SK-N-SH (cell line): ENCODE measurements at regions not wholly inside any gene's neighbourhood (a gene's known extent, or its start where the extent isn't known, plus 50 kb on each side); places are given as distances from the start of the nearest gene placed in this dataset.
"Not testable (repeated sequence)": the region's sequence is repeated elsewhere in the genome, so short reads cannot be mapped to it uniquely, and the experiment has no call there.

ENCODE experiments used
- CTCF ChIA-PET: fragments of 300-600, 350-600 bp; formaldehyde crosslinking; extraction: SDS; loops from one replicate; lab custom pipeline; 2021; lab: Yijun Ruan, JAX
- POLR2A ChIA-PET: fragments of 350-600 bp; sonication (Branson Sonifier 250); formaldehyde crosslinking; extraction: SDS; loops from one replicate; lab custom pipeline; 2020; ENCODE audit warnings: antibody characterized with exemption, inconsistent platforms; lab: Yijun Ruan, JAX
- DNase-seq: peaks from one replicate; pipeline ENCODE4 v3.0.0; 2012
- H2AFZ ChIP-seq: fragments of 200-600 bp; sonication (generic); 2 replicates; pipeline ENCODE4 v1.8.1; 2016; ENCODE audit warnings: antibody characterized with exemption, mild to moderate bottlenecking, low read depth
- H3F3A ChIP-seq: fragments of 200-600 bp; sonication (generic); replicated peaks from 2 replicates; pipeline ENCODE3; 2016; ENCODE audit warnings: antibody characterized with exemption, mild to moderate bottlenecking; ENCODE audit not compliant: insufficient read depth
- H3K27ac ChIP-seq, 2 experiments: fragments of 200-500 bp in 1 of 2; fragments of 200-600 bp in 1 of 2; sonication (Bioruptor generic) in 1 of 2; sonication (generic), shearing (Covaris generic) in 1 of 2; 2 replicates each; pipeline versions ENCODE4 v1.5.1 to v1.6.1; 2014 to 2016; ENCODE audit warnings: low read depth in 2 of 2, inconsistent platforms in 1 of 2, low read length in 1 of 2, mild to moderate bottlenecking in 1 of 2, mixed read lengths in 1 of 2
- H3K27me3 ChIP-seq: fragments of 200-600 bp; sonication (generic), shearing (Covaris generic); 2 replicates; pipeline ENCODE4 v1.6.1; 2016; ENCODE audit warnings: mixed run types; ENCODE audit not compliant: insufficient read depth
- H3K36me3 ChIP-seq, 2 experiments: fragments of 200-500 bp in 1 of 2; fragments of 200-600 bp in 1 of 2; sonication (Bioruptor generic) in 1 of 2; sonication (generic) in 1 of 2; replicated peaks in 1 of 2; 2 replicates each; pipeline versions ENCODE3 to v1.5.1; 2014 to 2016; ENCODE audit warnings: low read length in 1 of 2, mild to moderate bottlenecking in 1 of 2; ENCODE audit not compliant: insufficient read depth in 2 of 2, control insufficient read depth in 1 of 2
- H3K4me1 ChIP-seq, 2 experiments: fragments of 200-500 bp in 1 of 2; fragments of 200-600 bp in 1 of 2; sonication (Bioruptor generic) in 1 of 2; sonication (generic), shearing (Covaris generic) in 1 of 2; 2 replicates each; pipeline versions ENCODE4 v1.5.1 to v1.6.1; 2014 to 2016; ENCODE audit warnings: low read depth in 1 of 2, low read length in 1 of 2, mixed run types in 1 of 2; ENCODE audit not compliant: insufficient read depth in 2 of 2, control insufficient read depth in 1 of 2
- H3K4me2 ChIP-seq: fragments of 200-600 bp; sonication (generic), shearing (Covaris generic); 2 replicates; pipeline ENCODE4 v1.6.1; 2017; ENCODE audit warnings: mixed run types
- H3K4me3 ChIP-seq, 2 experiments: fragments of 200-500 bp in 1 of 2; fragments of 200-600 bp in 1 of 2; sonication (Bioruptor generic) in 1 of 2; sonication (generic), shearing (Covaris generic) in 1 of 2; 2 replicates each; pipeline versions ENCODE4 v1.5.1 to v1.8.1; 2014 to 2016; ENCODE audit warnings: low read depth in 2 of 2, inconsistent platforms in 1 of 2, low read length in 1 of 2, mild to moderate bottlenecking in 1 of 2, mixed read lengths in 1 of 2, moderate library complexity in 1 of 2
- H3K79me2 ChIP-seq: fragments of 200-600 bp; sonication (generic); 2 replicates; pipeline ENCODE4 v1.8.1; 2017; ENCODE audit warnings: mild to moderate bottlenecking; ENCODE audit not compliant: insufficient read depth
- H3K9ac ChIP-seq: fragments of 200-600 bp; sonication (generic); 2 replicates; pipeline ENCODE4 v1.6.1; 2017; ENCODE audit warnings: mixed run types
- H3K9me2 ChIP-seq: fragments of 200-600 bp; sonication (generic); 2 replicates; pipeline ENCODE4 v1.6.1; 2017; ENCODE audit warnings: mixed run types
- H3K9me3 ChIP-seq: fragments of 200-600 bp; sonication (generic); 2 replicates; pipeline ENCODE4 v1.6.1; 2017; ENCODE audit warnings: mixed run types, mild to moderate bottlenecking, moderate library complexity
- H4K20me1 ChIP-seq: fragments of 200-600 bp; sonication (generic); 2 replicates; pipeline ENCODE4 v1.6.1; 2017; ENCODE audit warnings: mild to moderate bottlenecking, mixed run types; ENCODE audit not compliant: insufficient read depth
- CTCF ChIP-seq: fragments of 200-600 bp; sonication (generic); IDR thresholded peaks from 2 replicates; pipeline ENCODE4 v1.6.1; 2017; ENCODE audit warnings: antibody characterized with exemption, mild to moderate bottlenecking, moderate library complexity
- NFIC ChIP-seq: IDR thresholded peaks from 2 replicates; pipeline ENCODE4 v1.4.0; 2012; ENCODE audit warnings: borderline replicate concordance
- YY1 ChIP-seq: IDR thresholded peaks from 2 replicates; pipeline ENCODE4 v1.4.0; 2012; ENCODE audit warnings: low read depth, mild to moderate bottlenecking
- WGBS: methylation state at CpG from one replicate; pipeline ENCODE4 v1.1.6; 2017; ENCODE audit warnings: low lambda C conversion rate; 5-methylcytosine and 5-hydroxymethylcytosine counted together

GRCh38 chr21:9774347-9774746 lies 747.0 kb upstream of the TPTE start (continued):
- TF ChIP-seq CTCF: no peak
- TF ChIP-seq YY1: no peak
- no peak for TF ChIP-seq NFIC

GRCh38 chr21:9774901-9775593 lies 746.3 kb upstream of the TPTE start:
- H3K9me2 ChIP-seq, H3F3A ChIP-seq, H2AFZ ChIP-seq, POLR2A ChIA-PET, CTCF ChIA-PET, H3K4me3 ChIP-seq, H3K4me1 ChIP-seq, H3K79me2 ChIP-seq, H3K4me2 ChIP-seq, H3K9me3 ChIP-seq, H4K20me1 ChIP-seq, H3K9ac ChIP-seq, H3K27ac ChIP-seq, DNase-seq, H3K36me3 ChIP-seq: not testable (repeated sequence)
- H3K27me3 ChIP-seq: peaks cover 64% of the 10 kb centered on the region
- 4% methylated on average over 10 of the region's 10 CpGs for WGBS

GRCh38 chr21:9775877-9776276 lies 745.5 kb upstream of the TPTE start:
- H3K9me2 ChIP-seq, DNase-seq, H3K4me2 ChIP-seq, H3K36me3 ChIP-seq, H3K79me2 ChIP-seq, H3K27ac ChIP-seq, H3K4me3 ChIP-seq, CTCF ChIA-PET, H4K20me1 ChIP-seq, H2AFZ ChIP-seq, H3K9me3 ChIP-seq, H3F3A ChIP-seq, POLR2A ChIA-PET, H3K4me1 ChIP-seq, H3K9ac ChIP-seq: not testable (repeated sequence)
- peaks cover 60% of the 10 kb centered on the region for H3K27me3 ChIP-seq
- 4% methylated on average over 8 of the region's 8 CpGs for WGBS

GRCh38 chr21:9776286-9777020 lies 744.9 kb upstream of the TPTE start:
- H3K4me2 ChIP-seq, H4K20me1 ChIP-seq, H3K27ac ChIP-seq, H3K4me3 ChIP-seq, H3K9me3 ChIP-seq, CTCF ChIA-PET, H3K79me2 ChIP-seq, H3F3A ChIP-seq, DNase-seq, H2AFZ ChIP-seq, POLR2A ChIA-PET, H3K9me2 ChIP-seq, H3K4me1 ChIP-seq, H3K36me3 ChIP-seq, H3K9ac ChIP-seq: not testable (repeated sequence)
- peaks cover 54% of the 10 kb centered on the region for H3K27me3 ChIP-seq
- whole genome bisulfite sequencing: under 1% methylated on average over 8 of the region's 8 CpGs

- H3K9ac ChIP-seq, H3K4me1 ChIP-seq, CTCF ChIA-PET, H3F3A ChIP-seq, H3K27ac ChIP-seq, POLR2A ChIA-PET, DNase-seq, H3K9me2 ChIP-seq, H3K36me3 ChIP-seq, H3K4me3 ChIP-seq, H3K4me2 ChIP-seq, H3K79me2 ChIP-seq, H2AFZ ChIP-seq, H4K20me1 ChIP-seq, H3K9me3 ChIP-seq: not testable (repeated sequence)
- WGBS: 4% methylated on average over 5 of the region's 5 CpGs
- peaks cover 42% of the 10 kb centered on the region for H3K27me3 ChIP-seq
Observed at GRCh38 chr21:9778541-9778940, 742.8 kb upstream of the TPTE start.
